ENCODE measurements at regions not wholly inside any gene's neighbourhood (a gene's known extent, or its start where the extent isn't known, plus 50 kb on each side); places are given as distances from the start of the nearest gene placed in this dataset.
A peak's percentile ranks its signal among the peaks of the same experiment; 100 is the strongest.

DNA sequence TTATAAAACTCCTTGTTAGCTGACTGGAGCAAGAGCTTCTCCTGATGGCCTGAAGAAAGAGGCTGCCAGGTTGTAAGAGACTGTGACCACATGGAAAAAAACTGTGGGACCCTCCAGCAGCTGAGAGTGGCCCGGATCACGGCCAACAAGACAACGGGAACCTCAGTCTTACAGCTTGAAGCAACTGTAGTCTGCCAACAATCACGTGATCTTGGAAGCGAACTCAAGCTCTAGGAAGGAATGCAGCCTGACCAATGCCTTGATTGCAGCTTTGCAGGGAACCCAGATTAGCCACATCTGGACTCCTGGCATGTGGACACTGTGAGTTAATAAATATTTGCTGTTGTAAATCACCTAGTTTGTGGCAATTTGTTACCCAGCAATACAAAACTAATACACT lies 442.6 kb upstream of the PRMT6 start (continued):
- TF ChIP-seq, protein P1, sequence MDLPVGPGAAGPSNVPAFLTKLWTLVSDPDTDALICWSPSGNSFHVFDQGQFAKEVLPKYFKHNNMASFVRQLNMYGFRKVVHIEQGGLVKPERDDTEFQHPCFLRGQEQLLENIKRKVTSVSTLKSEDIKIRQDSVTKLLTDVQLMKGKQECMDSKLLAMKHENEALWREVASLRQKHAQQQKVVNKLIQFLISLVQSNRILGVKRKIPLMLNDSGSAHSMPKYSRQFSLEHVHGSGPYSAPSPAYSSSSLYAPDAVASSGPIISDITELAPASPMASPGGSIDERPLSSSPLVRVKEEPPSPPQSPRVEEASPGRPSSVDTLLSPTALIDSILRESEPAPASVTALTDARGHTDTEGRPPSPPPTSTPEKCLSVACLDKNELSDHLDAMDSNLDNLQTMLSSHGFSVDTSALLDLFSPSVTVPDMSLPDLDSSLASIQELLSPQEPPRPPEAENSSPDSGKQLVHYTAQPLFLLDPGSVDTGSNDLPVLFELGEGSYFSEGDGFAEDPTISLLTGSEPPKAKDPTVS (IDR thresholded peaks at IDR 0.05; ENCODE audit: low read depth, low read length) = no peak

DNA sequence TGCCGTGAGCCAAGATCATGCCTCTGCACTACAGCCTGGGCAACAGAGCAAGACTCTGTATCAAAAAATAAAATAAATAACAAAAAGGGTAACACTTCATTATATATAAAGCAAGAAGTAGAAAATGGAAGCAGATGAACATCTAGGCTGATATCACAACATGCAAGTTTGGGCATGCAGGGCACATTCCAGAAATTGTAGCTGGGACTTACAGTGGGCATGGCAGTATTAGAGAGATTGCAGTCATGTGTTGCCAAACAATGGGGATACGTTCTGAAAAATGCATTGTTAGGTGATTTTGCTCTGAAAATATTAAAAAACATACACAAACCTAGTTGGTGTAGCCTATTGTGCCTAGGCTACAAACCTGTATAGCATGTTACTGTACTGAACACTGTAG lies 441.0 kb upstream of the PRMT6 start:
- TF ChIP-seq NFXL1 (IDR thresholded peaks at IDR 0.05; ENCODE audit: borderline replicate concordance) (0 out of 2 replicates have a peak, but pooled peaks have one; percentile 10), SUZ12 (IDR thresholded peaks at IDR 0.05; ENCODE audit: unreplicated experiment) (no peak)
- Histone ChIP-seq H3K27me3 (replicated peaks in 1 of 2; ENCODE audit: control insufficient read depth in 2 of 2, insufficient read depth in 2 of 2, low read length in 1 of 2) (no peaks in the 10 kb centered on the region), H3K27ac (ENCODE audit: control insufficient read depth, insufficient read depth) (no peak overlapping the region), H2AFZ (ENCODE audit: control insufficient read depth, low read depth, low read length) (no peak overlapping the region), H3K4me3 (no peak overlapping the region), H3K36me3 (ENCODE audit: control insufficient read depth in 2 of 2, insufficient read depth in 2 of 2, low read length in 1 of 2) (no peaks in the 10 kb centered on the region), H3K79me2 (ENCODE audit: control insufficient read depth, insufficient read depth, low read length) (no peaks in the 10 kb centered on the region), H3K9me3 (replicated peaks; ENCODE audit: control insufficient read depth, insufficient read depth, low read length) (no peaks in the 10 kb centered on the region), H4K20me1 (ENCODE audit: control insufficient read depth, insufficient read depth) (no peaks in the 10 kb centered on the region), H3K4me1 (ENCODE audit: control insufficient read depth, insufficient read depth, low read length) (no peaks in the 10 kb centered on the region), H3K4me2 (ENCODE audit: control insufficient read depth, insufficient read depth) (no peak overlapping the region), H3K9ac (ENCODE audit: control insufficient read depth, insufficient read depth, low read length) (no peak overlapping the region)
- ChIA-PET POLR2A (no interaction called here), CTCF (no interaction called here), SMC1A (ENCODE audit: uncharacterized antibody, unreplicated experiment) (interaction anchor here (0.6 to 1.5 kb wide), 2 partner anchors 11 to 209 kb away, joined by 3 to 4 read pairs; no protein-coding TSS in a partner anchor), RAD21 (ENCODE audit: unreplicated experiment) (no interaction called here)
- in situ Hi-C loops (cut with MboI) = no loop called here
- ATAC-seq = no peak
- DNase-seq (ENCODE audit: low read depth, low spot score) = no peak
- intact Hi-C loops (cut with micrococcal nuclease; ENCODE audit: unreplicated experiment) = no loop called here
- no peak for FAIRE-seq
- no TSS peak for BruUV-seq (replicated peaks)
- 53% methylated on average over 2 of the region's 2 CpGs for WGBS (ENCODE audit: insufficient coverage, insufficient replicate concordance, low lambda C conversion rate, missing lambda C conversion rate)

All from GM12878 (cell line).